HG02943 (cell line): ENCODE measurements at regions not wholly inside any gene's neighbourhood (a gene's known extent, or its start where the extent isn't known, plus 50 kb on each side); places are given as distances from the start of the nearest gene placed in this dataset.

Source experiments
- ATAC-seq: cut with Tn5 transposase; IDR thresholded peaks from one replicate; pipeline ENCODE4 v1.9.1; 2021; ENCODE audit warnings: mild to moderate bottlenecking, low read depth, moderate library complexity; ENCODE audit not compliant: unreplicated experiment

DNA sequence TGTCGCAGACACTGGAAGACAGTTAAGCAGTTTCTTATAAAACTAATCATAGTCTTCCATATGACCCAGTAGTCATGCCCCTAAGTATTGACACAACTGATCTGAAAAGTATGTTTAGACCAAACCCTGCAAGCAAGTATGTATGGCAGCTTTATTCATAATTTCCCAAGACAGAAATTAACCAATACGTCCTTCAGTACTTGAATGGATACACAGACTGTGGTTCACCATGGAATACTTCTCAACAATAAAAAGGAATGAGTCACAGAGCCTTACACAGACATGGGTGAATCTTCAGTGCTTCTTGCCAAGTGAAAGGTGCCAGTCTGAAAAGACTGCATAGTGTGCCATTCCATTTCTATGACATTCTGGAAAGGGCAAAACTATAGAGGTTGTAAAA, 50.2 kb upstream of the AKR1E2 start:
- no peak for ATAC-seq

- no peak for ATAC-seq
Measured at GRCh38 chr10:4772202-4772570, 53.8 kb upstream of the AKR1E2 start.

DNA sequence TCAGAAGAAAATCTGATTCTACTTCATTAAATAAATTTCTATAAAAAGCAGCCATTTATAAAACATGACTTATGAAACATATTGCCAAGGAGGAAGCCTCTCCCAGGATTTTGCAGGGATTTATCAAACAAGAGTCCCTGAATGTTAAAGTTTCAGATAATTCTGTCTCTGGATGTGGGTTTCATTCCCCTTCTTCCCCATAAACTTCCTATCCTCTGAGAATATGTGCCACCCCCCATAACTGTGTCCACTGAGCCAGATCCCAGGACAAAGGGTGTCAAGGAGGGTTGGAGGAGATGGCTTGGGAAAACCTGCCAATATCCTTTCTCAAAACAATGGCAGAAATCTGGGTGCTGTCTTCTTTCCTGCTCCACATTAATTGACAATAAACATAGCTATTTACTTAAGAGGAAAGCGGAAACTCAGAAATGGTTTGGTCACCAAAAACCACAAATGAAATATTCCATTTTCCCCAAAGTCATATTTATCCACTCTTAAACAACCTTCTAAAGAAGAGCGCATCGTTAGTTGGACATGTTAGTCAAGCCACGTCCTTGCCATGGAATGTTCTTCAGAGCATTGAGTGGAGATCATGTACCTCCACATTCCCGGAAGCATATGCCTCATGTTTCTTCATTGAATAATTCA, 54.3 kb upstream of the AKR1E2 start:
- no peak for ATAC-seq

DNA sequence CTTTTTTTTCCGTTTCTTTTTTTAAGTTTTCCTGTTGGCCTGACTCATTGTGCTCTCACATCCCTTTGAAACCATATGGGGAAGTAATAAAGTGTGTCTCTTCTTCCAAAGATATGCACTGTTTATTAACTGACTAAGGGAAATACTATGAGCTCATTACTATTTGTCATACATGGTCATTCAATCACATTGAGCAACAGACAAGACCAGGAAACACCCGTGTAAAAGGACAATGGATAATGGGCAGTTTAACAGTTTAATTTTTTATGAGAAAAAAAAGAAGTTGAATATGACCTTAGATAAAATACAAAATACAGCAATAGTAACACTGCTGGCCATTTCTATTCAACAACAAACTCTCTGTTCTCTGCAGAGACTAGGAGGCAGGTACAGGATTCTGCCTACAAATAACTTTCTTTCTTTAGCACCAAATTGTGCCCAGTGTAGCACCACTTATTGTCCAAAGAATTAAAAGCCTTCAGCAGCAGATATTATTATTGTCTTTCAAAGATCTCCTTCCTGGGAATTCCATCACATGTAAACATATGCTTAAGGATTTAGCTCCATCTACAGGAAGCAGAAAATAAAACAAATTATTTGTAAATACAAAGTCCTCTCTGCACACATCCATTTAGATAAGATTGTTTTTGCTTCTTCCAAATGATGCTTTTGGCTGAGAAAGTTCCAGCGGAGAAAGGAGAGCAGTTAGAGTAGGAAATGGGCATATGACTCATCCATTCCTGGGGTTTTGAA, 55.0 kb upstream of the AKR1E2 start:
- ATAC-seq, result no peak

DNA sequence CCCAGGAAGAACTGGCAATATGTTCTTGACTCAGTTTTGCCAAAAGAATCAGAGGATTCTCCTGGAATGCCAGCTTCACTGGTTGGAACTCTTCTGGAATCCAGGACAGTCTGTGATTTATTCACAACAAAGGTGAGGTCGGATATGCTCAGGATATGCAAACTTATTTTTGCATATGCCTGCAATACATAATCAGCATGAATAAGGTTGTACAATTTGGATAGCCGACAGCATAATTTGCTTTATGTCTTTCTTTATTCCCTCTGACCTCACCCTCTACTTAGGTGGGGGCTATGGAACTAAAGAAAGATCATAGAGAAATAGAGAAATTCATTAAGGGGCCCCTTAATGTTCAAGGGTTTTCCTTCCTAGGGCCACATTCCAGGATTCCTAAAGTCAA, 57.6 kb upstream of the AKR1E2 start:
- ATAC-seq, result no peak

GRCh38 chr10:4767033-4767814, 58.8 kb upstream of the AKR1E2 start:
- no peak for ATAC-seq

- no peak for ATAC-seq
Measured at GRCh38 chr10:4766454-4766853, 59.6 kb upstream of the AKR1E2 start.

DNA sequence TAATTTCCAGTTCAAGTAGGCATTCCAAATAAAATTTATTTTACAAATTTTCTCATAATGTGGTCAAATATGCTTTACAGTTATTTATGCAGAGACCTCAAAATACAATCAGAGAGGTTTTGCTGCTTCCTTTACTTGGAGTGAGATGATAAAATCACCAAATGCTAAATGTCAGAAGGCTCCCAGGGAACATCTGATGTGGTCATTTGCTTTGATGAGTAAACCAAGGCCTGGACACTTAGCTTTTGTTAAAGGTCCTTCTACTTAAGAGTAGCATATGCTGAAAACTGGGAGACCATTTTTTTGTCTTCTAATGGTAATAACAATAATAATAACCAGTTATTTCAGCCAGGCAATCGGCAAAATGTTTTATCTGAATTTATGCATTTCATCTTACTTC, 60.6 kb upstream of the AKR1E2 start:
- ATAC-seq, result no peak

GRCh38 chr10:4763960-4764428, 62.0 kb upstream of the AKR1E2 start:
- no peak for ATAC-seq

- ATAC-seq, result no peak
Measured at GRCh38 chr10:4763513-4763912, 62.5 kb upstream of the AKR1E2 start.

DNA sequence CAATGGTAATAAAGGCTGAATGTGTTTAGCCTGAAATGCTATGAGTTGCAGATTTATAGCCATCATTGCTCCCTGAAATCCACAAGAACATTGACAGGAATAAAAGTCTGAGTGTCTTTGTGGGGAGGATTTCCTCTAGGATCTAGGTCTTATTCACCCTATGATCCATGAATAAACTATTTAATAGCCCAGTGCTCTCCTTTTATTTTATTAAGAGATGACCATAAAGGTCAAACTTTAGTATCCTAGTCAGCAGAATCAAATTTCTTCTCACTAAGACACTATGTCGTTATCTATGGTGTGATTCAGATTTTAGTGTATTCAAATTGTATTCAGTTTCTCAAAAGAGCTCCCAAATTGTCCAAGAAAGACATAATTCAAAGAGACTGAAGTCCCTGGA, 67.8 kb upstream of the AKR1E2 start:
- ATAC-seq, result no peak

- ATAC-seq, result no peak
Measured at GRCh38 chr10:4755286-4755989, 70.6 kb upstream of the AKR1E2 start.

- no peak for ATAC-seq
Measured at GRCh38 chr10:4754143-4754542, 71.9 kb upstream of the AKR1E2 start.

DNA sequence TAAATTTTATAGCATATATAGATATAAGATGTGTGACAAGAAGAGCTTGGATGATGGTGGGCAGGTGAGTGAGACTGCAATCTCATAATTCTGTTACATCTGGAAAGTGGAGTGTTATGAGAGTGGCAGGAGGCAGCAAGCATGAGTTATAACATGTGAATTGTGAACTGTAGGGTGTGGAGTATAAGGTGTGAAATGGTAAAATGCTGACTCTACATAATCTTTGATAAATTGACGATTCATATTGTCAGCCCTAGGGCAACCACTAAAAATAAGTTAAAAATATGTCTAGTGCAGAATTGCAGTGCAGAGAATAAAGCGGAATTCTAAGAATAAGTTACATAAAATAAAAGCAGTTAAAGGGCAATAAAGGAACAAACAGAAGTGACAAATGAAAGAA, 74.8 kb upstream of the AKR1E2 start:
- ATAC-seq, result no peak

DNA sequence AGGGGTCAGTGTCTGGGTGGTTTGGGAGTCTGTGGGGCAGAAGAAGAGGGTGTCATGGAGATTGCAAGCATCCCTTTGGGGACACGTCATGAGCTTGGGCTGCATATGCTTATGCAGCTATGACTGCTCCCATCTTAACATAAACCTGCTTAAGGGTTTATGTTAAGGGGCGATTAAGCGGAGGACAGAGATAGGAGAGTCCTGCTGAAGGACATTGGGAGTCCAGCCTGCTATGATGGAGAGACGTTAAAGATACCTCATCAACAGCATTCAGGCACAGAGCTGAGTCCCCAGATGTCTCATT, 76.8 kb upstream of the AKR1E2 start:
- no peak for ATAC-seq

DNA sequence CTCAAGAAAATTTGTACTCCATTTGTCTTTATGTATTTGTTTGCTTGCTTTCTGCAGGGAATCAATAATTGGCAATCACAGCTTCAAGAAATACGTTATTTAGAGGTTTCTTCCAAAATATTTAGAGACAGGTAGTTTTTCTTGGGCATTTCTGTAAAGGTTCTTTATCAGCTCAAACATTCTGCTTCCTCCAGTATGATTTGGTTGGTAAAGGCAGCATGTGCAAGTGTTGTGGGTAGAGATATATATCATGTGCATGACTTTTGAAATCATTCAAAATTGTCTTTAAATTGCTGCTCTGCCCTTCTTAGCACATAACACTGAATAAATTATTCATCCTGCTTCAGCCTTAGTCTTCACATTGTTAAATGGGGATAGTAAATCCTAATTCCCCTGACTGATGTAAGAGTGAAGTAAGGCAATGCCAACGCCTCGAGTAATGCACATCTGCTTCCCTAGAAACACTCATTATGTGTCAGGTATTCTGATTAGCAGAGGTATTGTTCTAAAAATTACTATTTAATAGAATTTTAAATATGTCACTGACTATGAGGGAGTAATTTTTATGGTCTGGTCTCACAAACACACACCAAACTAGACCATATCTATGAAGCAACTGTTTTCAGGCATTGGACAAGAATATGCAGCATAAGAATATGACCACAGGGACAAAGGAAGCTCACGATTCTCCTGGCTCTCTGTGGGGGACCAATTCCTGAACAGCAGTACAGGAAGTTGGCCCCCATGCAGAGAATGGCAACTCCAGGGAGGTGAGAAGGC, 77.3 kb upstream of the AKR1E2 start:
- ATAC-seq, result no peak

DNA sequence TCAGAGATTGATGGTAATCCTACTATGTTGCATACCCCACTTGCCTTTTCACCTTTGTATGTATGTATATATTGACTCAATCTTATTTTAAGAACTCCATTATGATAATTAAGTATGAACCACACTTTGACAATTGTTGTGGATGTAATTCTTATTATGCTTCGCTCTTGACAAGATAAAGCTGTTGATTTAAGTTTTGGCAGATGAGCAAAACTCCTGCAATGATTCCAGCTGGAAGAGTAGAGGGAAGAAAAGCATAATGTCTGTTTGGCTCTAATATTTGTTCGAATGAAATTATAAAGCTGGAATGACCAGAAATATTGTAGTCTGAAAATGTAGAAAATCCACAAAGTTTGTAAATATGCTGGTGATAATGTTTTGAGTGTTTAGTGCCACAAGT, 83.8 kb upstream of the AKR1E2 start:
- ATAC-seq, result no peak

DNA sequence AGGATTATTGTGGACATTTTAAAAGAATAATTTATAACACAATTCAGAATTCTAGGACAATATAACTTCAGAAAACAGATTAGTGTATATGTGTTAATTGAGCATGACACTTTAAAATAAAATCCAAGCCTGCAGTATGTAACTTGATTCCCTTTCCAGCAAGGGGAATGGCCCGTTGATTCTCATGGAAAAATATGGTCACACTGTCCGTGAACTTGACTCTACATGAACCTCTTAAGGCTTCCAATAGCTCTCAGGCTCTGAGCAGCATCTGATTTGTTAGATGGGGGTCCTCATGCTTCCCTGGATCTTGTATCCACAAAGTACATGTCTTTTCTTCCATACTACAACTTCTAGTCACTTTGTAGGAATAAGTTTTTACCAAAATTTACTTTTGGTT, 85.5 kb upstream of the AKR1E2 start:
- no peak for ATAC-seq

GRCh38 chr10:4736608-4737007, 89.4 kb upstream of the AKR1E2 start:
- no peak for ATAC-seq

GRCh38 chr10:4736183-4736582, 89.8 kb upstream of the AKR1E2 start:
- ATAC-seq, result no peak
